Tibial artery (tissue), 4 donors: ENCODE measurements at regions not wholly inside any gene's neighbourhood (a gene's known extent, or its start where the extent isn't known, plus 50 kb on each side); places are given as distances from the start of the nearest gene placed in this dataset.

Source experiments
- DNase-seq, 2 donors: peaks; one replicate each; pipeline ENCODE4 v3.0.0-alpha.2; 2019
- H3K27ac ChIP-seq, 2 donors: fragments of 200-600 bp; sonication (generic) in 1 of 2; 1 replicate in 1 of 2; 2 replicates in 1 of 2; pipeline ENCODE4 v1.5.1; 2018 to 2019; ENCODE audit warnings: mild to moderate bottlenecking in 1 of 2
- H3K27me3 ChIP-seq, 2 donors: fragments of 200-600 bp; sonication (generic) in 1 of 2; one replicate each; pipeline versions ENCODE4 v1.5.1 to v1.6.0; 2016 to 2019
- H3K36me3 ChIP-seq, 3 donors: fragments of 200-600 bp; sonication (generic) in 2 of 3; one replicate each; pipeline ENCODE4 v1.5.1; 2016 to 2019; ENCODE audit warnings: mild to moderate bottlenecking in 2 of 3
- H3K4me1 ChIP-seq, 4 donors: fragments of 200-600 bp; sonication (generic) in 2 of 4; 1 replicate in 3 of 4; 2 replicates in 1 of 4; pipeline ENCODE4 v1.5.1; 2016 to 2019
- H3K4me3 ChIP-seq, 2 donors: fragments of 200-600 bp; sonication (generic) in 1 of 2; 1 replicate in 1 of 2; 2 replicates in 1 of 2; pipeline ENCODE4 v1.5.1; 2018 to 2019; ENCODE audit warnings: mild to moderate bottlenecking in 2 of 2
- H3K9me3 ChIP-seq, 3 donors: fragments of 200-600 bp; sonication (generic) in 1 of 3; one replicate each; pipeline ENCODE4 v1.5.1; 2016 to 2019
- CTCF ChIP-seq, 2 experiments: fragments of 200-600 bp in 1 of 2; fragments of 450-650 bp in 1 of 2; IDR thresholded peaks; one replicate each; pipeline ENCODE4 v1.5.1; 2017 to 2019; ENCODE audit warnings: antibody characterized with exemption in 2 of 2, mild to moderate bottlenecking in 1 of 2, moderate library complexity in 1 of 2
- intact Hi-C: fragments of 100-400 bp; cut with DNase I; formaldehyde crosslinking; loops from one replicate; pipeline ENCODE4 v1.15.0; 2023; ENCODE audit warnings: low total_unique reads

DNA sequence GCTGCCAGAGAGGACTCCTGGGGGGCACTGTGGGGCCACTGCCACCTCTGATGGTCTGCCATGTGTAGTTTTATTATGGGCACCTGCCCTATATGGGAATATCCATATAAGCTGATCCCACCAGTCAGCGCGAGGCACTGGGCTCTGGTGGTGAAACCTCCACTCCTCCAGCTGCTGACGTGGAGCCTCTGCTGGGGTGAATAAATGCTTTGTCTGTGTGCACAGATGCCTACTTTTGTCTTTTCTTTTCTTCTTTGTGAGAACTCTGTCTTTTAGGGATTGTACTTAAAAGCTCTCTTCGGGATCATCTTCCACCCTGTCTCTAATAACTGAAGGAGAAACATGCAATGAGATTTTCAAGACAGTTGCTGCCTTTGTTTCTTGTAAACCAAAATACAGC lies 68.9 kb upstream of the NCK2 start:
- H3K4me3 ChIP-seq: no peak overlapping the region
- DNase-seq: no peak
- no peak for TF ChIP-seq CTCF (IDR thresholded peaks at IDR 0.05)

DNA sequence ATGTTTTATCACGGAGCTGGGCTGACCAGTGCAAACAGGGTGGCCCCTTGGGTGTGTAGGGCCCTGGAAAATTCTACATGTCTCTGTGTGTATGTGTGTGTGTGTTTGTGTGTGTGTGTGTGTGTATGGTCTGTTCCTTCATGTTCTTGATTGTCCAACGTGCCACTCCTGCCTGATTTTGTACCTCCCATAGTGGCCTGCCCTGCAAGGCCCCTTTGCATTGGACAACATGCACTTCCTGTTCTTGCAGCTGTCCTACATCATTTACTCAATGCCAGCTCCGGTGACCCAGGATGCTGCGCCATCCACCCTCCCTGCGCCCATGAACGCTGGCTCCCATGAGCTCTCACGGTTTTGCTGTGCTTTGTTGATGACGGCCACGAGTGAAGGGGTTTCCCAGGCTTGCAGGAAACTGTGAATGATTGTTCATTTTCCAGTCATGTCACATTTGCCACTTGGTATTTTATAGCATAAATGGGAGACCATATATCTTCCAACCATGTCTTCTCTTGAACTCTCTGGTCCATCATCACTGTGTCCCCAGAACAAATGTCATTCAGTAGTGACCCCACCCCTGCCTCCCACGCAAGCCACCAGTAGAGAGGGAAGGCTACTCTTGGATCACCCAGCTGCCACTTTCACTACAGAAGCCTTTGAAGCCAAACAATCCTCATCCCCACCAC lies 69.7 kb upstream of the NCK2 start:
- DNase-seq: no peak
- H3K36me3 ChIP-seq: no peaks in the 10 kb centered on the region
- intact Hi-C loops: no loop called here
- peaks cover 0 to 5% of the 10 kb centered on the region in 2 donors for H3K27me3 ChIP-seq
- peaks cover 0 to 16% (median 11%) of the 10 kb centered on the region in 4 donors for H3K4me1 ChIP-seq
- no peak for TF ChIP-seq CTCF (IDR thresholded peaks at IDR 0.05)
- H3K4me3 ChIP-seq: no peak overlapping the region
- H3K27ac ChIP-seq: no peak overlapping the region
- H3K9me3 ChIP-seq: no peaks in the 10 kb centered on the region

More for the DNA sequence above, 68.9 kb upstream of the NCK2 start:
- Histone ChIP-seq H3K9me3 (no peaks in the 10 kb centered on the region), H3K36me3 (no peaks in the 10 kb centered on the region), H3K27ac (no peak overlapping the region), H3K4me1 (peaks cover 0 to 9% (median 4%) of the 10 kb centered on the region in 4 donors), H3K27me3 (peaks cover 0 to 8% of the 10 kb centered on the region in 2 donors)
- intact Hi-C loops: no loop called here

DNA sequence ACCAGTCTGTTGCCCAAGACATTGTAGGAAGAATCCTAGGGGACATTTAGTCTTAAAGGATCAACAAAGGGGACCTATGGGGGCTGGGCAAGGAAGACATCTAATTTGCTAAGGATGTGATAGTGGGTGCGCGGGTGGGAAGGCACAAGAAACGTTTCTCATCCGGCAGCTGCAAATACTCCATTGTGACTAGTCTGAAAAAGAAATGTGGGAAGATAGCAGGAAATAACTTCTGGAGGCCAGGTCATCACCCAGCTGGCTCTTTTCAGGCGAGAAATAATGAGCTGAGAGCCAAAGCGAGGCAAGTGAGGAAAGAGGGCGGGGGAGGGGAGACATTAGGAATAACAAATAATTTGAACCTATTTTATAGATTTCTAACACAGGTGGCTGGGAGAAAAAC lies 70.3 kb upstream of the NCK2 start:
- Histone ChIP-seq H3K4me1 (peaks cover 0 to 16% (median 11%) of the 10 kb centered on the region in 4 donors), H3K9me3 (no peaks in the 10 kb centered on the region), H3K27me3 (peaks cover 0 to 5% of the 10 kb centered on the region in 2 donors), H3K4me3 (no peak overlapping the region), H3K27ac (no peak overlapping the region), H3K36me3 (no peaks in the 10 kb centered on the region)
- DNase-seq: no peak
- intact Hi-C loops: no loop called here
- no peak for TF ChIP-seq CTCF (IDR thresholded peaks at IDR 0.05)

DNA sequence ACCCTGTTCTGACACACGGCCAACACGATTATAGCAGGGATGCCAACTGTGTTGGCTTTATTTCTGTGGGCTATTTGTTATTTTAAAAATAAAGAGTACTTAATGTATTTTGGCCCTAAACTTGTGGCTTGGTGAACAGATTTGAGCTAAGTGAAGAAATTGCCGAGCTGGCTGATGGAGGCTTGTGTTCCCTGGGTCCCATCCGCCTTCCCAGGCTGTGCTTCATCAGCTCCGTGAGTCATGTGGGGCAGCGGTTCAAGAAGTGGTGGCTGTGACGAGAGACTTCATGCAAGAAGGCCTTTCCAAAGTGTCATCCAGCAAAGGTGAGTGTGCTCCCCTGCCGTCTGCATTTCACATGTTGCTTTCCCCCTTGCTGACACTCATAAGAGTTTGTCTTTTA lies 73.6 kb upstream of the NCK2 start:
- Histone ChIP-seq H3K27ac (peak overlapping the region in 1 of 2 donors; percentile 53), H3K4me3 (no peak overlapping the region), H3K27me3 (no peaks in the 10 kb centered on the region), H3K9me3 (peaks cover 0 to 10% (median 1%) of the 10 kb centered on the region in 3 donors), H3K36me3 (no peaks in the 10 kb centered on the region), H3K4me1 (peaks cover 0 to 16% (median 11%) of the 10 kb centered on the region in 4 donors)
- peak; percentile 44 to 80 for DNase-seq
- TF ChIP-seq CTCF (IDR thresholded peaks at IDR 0.05): no peak
- intact Hi-C loops: no loop called here

DNA sequence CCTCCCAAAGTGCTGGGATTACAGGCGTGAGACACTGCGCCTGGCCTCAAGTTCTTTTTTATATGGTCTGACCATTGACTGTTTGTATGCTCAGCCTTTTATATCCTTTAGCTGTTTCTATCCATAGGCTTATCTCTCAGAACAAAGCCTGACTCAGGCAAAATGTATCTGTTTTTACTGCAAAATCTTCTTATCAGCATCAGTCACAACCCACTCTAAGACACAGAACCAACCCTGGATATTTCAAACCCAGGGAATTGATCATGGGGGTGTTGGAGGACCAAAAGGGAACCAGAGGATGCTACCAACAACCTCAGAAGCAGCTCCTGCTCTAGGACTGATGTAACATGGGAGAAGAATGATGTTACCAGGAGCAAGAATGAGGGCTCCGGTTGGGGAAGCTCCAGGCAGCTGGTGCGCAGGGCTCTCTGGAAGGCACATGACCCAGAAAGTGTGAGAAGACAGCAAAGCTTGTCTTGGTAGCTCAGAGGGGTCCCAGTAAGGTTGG lies 75.3 kb upstream of the NCK2 start:
- no peaks in the 10 kb centered on the region for H3K36me3 ChIP-seq
- TF ChIP-seq CTCF (IDR thresholded peaks at IDR 0.05): no peak
- peaks cover 0 to 16% (median 11%) of the 10 kb centered on the region in 4 donors for H3K4me1 ChIP-seq
- no peaks in the 10 kb centered on the region for H3K27me3 ChIP-seq
- no peak overlapping the region for H3K27ac ChIP-seq
- H3K9me3 ChIP-seq: peaks cover 0 to 22% (median 9%) of the 10 kb centered on the region in 3 donors
- intact Hi-C loops: no loop called here
- DNase-seq: no peak
- H3K4me3 ChIP-seq: no peak overlapping the region
